IMR-90 (cell line): ENCODE measurements at regions not wholly inside any gene's neighbourhood (a gene's known extent, or its start where the extent isn't known, plus 50 kb on each side); places are given as distances from the start of the nearest gene placed in this dataset.

Source experiments
- BHLHE40 ChIP-seq: fragments of 150-350 bp; IDR thresholded peaks from 2 replicates; pipeline ENCODE4 v1.6.1; 2016; ENCODE audit warnings: mild to moderate bottlenecking, low read depth, low read length
- CEBPB ChIP-seq: IDR thresholded peaks from 2 replicates; pipeline ENCODE4 v1.6.1; 2012; ENCODE audit warnings: low read depth, low read length, improper control_type of control experiment
- CHD1 ChIP-seq: IDR thresholded peaks from 2 replicates; pipeline ENCODE4 v1.6.1; 2012; ENCODE audit warnings: low read depth, low read length, improper control_type of control experiment
- ELK1 ChIP-seq: fragments of 150-350 bp; IDR thresholded peaks from 2 replicates; pipeline ENCODE4 v1.6.1; 2016; ENCODE audit warnings: low read depth, mild to moderate bottlenecking, low read length, moderate library complexity, borderline replicate concordance
- MAZ ChIP-seq: IDR thresholded peaks from 2 replicates; pipeline ENCODE4 v1.6.1; 2012; ENCODE audit warnings: low read depth, mild to moderate bottlenecking, low read length, improper control_type of control experiment, moderate library complexity, borderline replicate concordance
- MXI1 ChIP-seq: IDR thresholded peaks from 2 replicates; pipeline ENCODE4 v1.6.1; 2012; ENCODE audit warnings: low read depth, mild to moderate bottlenecking, low read length, moderate library complexity, borderline replicate concordance
- NFE2L2 ChIP-seq: fragments of 150-350 bp; IDR thresholded peaks from 2 replicates; pipeline ENCODE4 v1.6.1; 2016; ENCODE audit warnings: low read depth, mild to moderate bottlenecking, low read length
- POLR2A ChIP-seq: IDR thresholded peaks from 2 replicates; pipeline ENCODE4 v1.6.1; 2012; ENCODE audit warnings: mild to moderate bottlenecking, low read depth, low read length
- RAD21 ChIP-seq: IDR thresholded peaks from 2 replicates; pipeline ENCODE4 v1.6.1; 2012; ENCODE audit warnings: low read length, improper control_type of control experiment
- RCOR1 ChIP-seq: IDR thresholded peaks from 2 replicates; pipeline ENCODE4 v1.6.1; 2012; ENCODE audit warnings: mild to moderate bottlenecking, low read length, improper control_type of control experiment; ENCODE audit not compliant: insufficient replicate concordance
- RFX5 ChIP-seq: IDR thresholded peaks from 2 replicates; pipeline ENCODE4 v1.8.0; 2012; ENCODE audit warnings: low read depth, mild to moderate bottlenecking, low read length, moderate library complexity
- SMC3 ChIP-seq: fragments of 150-350 bp; IDR thresholded peaks from 2 replicates; pipeline ENCODE4 v1.6.1; 2016; ENCODE audit warnings: low read depth, mild to moderate bottlenecking, antibody characterized with exemption, low read length, moderate library complexity
- USF2 ChIP-seq: fragments of 150-350 bp; IDR thresholded peaks from 2 replicates; pipeline ENCODE4 v1.6.1; 2017; ENCODE audit warnings: mild to moderate bottlenecking, antibody characterized with exemption, low read length, low read depth
- TF ChIP-seq, protein P1 (sequence below): conservative IDR thresholded peaks from 2 replicates; pipeline ENCODE4 v1.5.1; 2012; ENCODE audit warnings: mild to moderate bottlenecking, low read depth, low read length, improper control_type of control experiment

DNA sequence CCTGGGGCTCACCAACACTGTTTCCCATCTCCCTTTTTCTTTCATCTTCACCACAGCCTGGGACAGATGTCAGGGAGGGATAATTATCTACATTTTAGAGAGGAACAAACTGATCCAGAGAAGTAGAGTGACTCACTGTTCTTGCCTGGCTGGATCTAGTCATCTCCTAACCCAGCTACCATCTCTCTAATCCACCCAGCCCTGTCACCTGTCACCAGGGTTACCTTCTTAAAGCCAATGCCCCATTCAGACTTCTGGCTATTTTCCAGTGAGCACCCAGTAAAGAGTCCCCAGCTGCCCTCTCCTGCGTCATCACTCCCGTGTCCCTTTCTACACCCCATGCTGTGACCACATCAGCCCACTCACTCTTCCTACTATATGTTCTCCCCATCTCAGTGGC lies 68.4 kb upstream of the DUSP5 start:
- TF ChIP-seq, protein P1, sequence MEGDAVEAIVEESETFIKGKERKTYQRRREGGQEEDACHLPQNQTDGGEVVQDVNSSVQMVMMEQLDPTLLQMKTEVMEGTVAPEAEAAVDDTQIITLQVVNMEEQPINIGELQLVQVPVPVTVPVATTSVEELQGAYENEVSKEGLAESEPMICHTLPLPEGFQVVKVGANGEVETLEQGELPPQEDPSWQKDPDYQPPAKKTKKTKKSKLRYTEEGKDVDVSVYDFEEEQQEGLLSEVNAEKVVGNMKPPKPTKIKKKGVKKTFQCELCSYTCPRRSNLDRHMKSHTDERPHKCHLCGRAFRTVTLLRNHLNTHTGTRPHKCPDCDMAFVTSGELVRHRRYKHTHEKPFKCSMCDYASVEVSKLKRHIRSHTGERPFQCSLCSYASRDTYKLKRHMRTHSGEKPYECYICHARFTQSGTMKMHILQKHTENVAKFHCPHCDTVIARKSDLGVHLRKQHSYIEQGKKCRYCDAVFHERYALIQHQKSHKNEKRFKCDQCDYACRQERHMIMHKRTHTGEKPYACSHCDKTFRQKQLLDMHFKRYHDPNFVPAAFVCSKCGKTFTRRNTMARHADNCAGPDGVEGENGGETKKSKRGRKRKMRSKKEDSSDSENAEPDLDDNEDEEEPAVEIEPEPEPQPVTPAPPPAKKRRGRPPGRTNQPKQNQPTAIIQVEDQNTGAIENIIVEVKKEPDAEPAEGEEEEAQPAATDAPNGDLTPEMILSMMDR = no peak
- TF ChIP-seq MXI1 = no peak
- TF ChIP-seq NFE2L2 = no peak
- no peak for TF ChIP-seq POLR2A
- TF ChIP-seq RAD21 = no peak
- TF ChIP-seq RFX5 = peak; percentile 46; the same call in 1 of the 2 replicates
- TF ChIP-seq USF2 = no peak
- TF ChIP-seq RCOR1 = no peak
- TF ChIP-seq CEBPB = no peak
- no peak for TF ChIP-seq CHD1
- TF ChIP-seq SMC3 = no peak
- TF ChIP-seq BHLHE40 = no peak
- TF ChIP-seq ELK1 = no peak
- TF ChIP-seq MAZ = no peak
